ENCODE measurements at regions not wholly inside any gene's neighbourhood (a gene's known extent, or its start where the extent isn't known, plus 50 kb on each side); places are given as distances from the start of the nearest gene placed in this dataset.

- Histone ChIP-seq H3K27ac (ENCODE audit: low read depth, low read length) (no peak overlapping the region), H3K9ac (ENCODE audit: extremely low read depth, low read length, poor library complexity, severe bottlenecking) (no peak overlapping the region), H3K9me3 (ENCODE audit: control insufficient read depth, low read length) (no peaks in the 10 kb centered on the region), H3K4me3 (ENCODE audit: low read length) (no peak overlapping the region), H3K27me3 (ENCODE audit: control insufficient read depth, insufficient read depth, low read length, poor library complexity, severe bottlenecking) (no peaks in the 10 kb centered on the region), H3K4me1 (ENCODE audit: control insufficient read depth, insufficient read depth, low read length) (no peaks in the 10 kb centered on the region), H3K36me3 (ENCODE audit: control insufficient read depth, insufficient read depth, low read length) (no peaks in the 10 kb centered on the region)
- Mint-ChIP-seq H3K27me3 (ENCODE audit: insufficient read depth) (no peaks in the 10 kb centered on the region), H3K36me3 (ENCODE audit: low read depth) (no peaks in the 10 kb centered on the region), H3K4me1 (peaks cover 2% of the 10 kb centered on the region), H3K9me3 (no peaks in the 10 kb centered on the region), H3K27ac (no peak overlapping the region), H3K4me3 (no peak overlapping the region)
- TF ChIP-seq CTCF (conservative IDR thresholded peaks at IDR 0.05) = no peak
- WGBS, 2 experiments (ENCODE audit: insufficient coverage in 1 of 2, insufficient read length in 1 of 2) = 97 to 100% methylated on average over 2 to 3 of the region's 3 CpGs
- no peak for DNase-seq
Observed at GRCh38 chr4:115249808-115250207, 136.4 kb upstream of the NDST4 start.

- Mint-ChIP-seq H3K4me1 (peaks cover 28% of the 10 kb centered on the region), H3K36me3 (ENCODE audit: low read depth) (no peaks in the 10 kb centered on the region), H3K27ac (peak overlapping the region; percentile 88), H3K4me3 (no peak overlapping the region), H3K27me3 (ENCODE audit: insufficient read depth) (no peaks in the 10 kb centered on the region), H3K9me3 (no peaks in the 10 kb centered on the region)
- Histone ChIP-seq H3K27me3 (ENCODE audit: control insufficient read depth, insufficient read depth, low read length, poor library complexity, severe bottlenecking) (no peaks in the 10 kb centered on the region), H3K9ac (ENCODE audit: extremely low read depth, low read length, poor library complexity, severe bottlenecking) (no peak overlapping the region), H3K27ac (ENCODE audit: low read depth, low read length) (peak overlapping the region; percentile 21), H3K9me3 (ENCODE audit: control insufficient read depth, low read length) (no peaks in the 10 kb centered on the region), H3K4me1 (ENCODE audit: control insufficient read depth, insufficient read depth, low read length) (peaks cover 9% of the 10 kb centered on the region), H3K36me3 (ENCODE audit: control insufficient read depth, insufficient read depth, low read length) (no peaks in the 10 kb centered on the region), H3K4me3 (ENCODE audit: low read length) (peak overlapping the region; percentile 25)
- 33 to 40% methylated on average over 1 to 3 of the region's 3 CpGs for WGBS, 2 experiments (ENCODE audit: insufficient coverage in 1 of 2, insufficient read length in 1 of 2)
- peak; percentile 47 for DNase-seq
- TF ChIP-seq CTCF (conservative IDR thresholded peaks at IDR 0.05) = peak; percentile 64
Observed at GRCh38 chr4:115234405-115235093, 121.1 kb upstream of the NDST4 start.

GRCh38 chr4:115233600-115233999 lies 120.2 kb upstream of the NDST4 start:
- WGBS, 2 experiments (ENCODE audit: insufficient coverage in 1 of 2, insufficient read length in 1 of 2) = 63 to 93% methylated on average over 1 to 2 of the region's 2 CpGs
- no peak overlapping the region for H3K4me3 ChIP-seq (ENCODE audit: low read length)

More at GRCh38 chr4:115233600-115233999, 120.2 kb upstream of the NDST4 start:
- no peak for DNase-seq
- H3K4me3 Mint-ChIP-seq = no peak overlapping the region
- Histone ChIP-seq H3K9ac (ENCODE audit: extremely low read depth, low read length, poor library complexity, severe bottlenecking) (no peak overlapping the region), H3K36me3 (ENCODE audit: control insufficient read depth, insufficient read depth, low read length) (no peaks in the 10 kb centered on the region), H3K9me3 (ENCODE audit: control insufficient read depth, low read length) (no peaks in the 10 kb centered on the region), H3K4me1 (ENCODE audit: control insufficient read depth, insufficient read depth, low read length) (peaks cover 9% of the 10 kb centered on the region), H3K27me3 (ENCODE audit: control insufficient read depth, insufficient read depth, low read length, poor library complexity, severe bottlenecking) (no peaks in the 10 kb centered on the region), H3K27ac (ENCODE audit: low read depth, low read length) (no peak overlapping the region)
- no peak overlapping the region for H3K27ac Mint-ChIP-seq
- no peaks in the 10 kb centered on the region for H3K27me3 Mint-ChIP-seq (ENCODE audit: insufficient read depth)
- no peaks in the 10 kb centered on the region for H3K36me3 Mint-ChIP-seq (ENCODE audit: low read depth)
- H3K9me3 Mint-ChIP-seq = no peaks in the 10 kb centered on the region
- no peak for TF ChIP-seq CTCF (conservative IDR thresholded peaks at IDR 0.05)
- H3K4me1 Mint-ChIP-seq = peaks cover 37% of the 10 kb centered on the region

Measured in endodermal cell (in vitro differentiated cells).